B cell (primary cell): ENCODE measurements at regions not wholly inside any gene's neighbourhood (a gene's known extent, or its start where the extent isn't known, plus 50 kb on each side); places are given as distances from the start of the nearest gene placed in this dataset.

Experiments
- ATAC-seq: fragments of 200-7000 bp; cut with Tn5 transposase; one replicate; pipeline ENCODE4 v1.10.0; 2021; ENCODE audit warnings: low read depth, mild to moderate bottlenecking, moderate number of reproducible peaks, moderate library complexity
- CTCF ChIA-PET: fragments of 350-600 bp; sonication (Branson Sonifier 250); formaldehyde crosslinking; loops from one replicate; lab custom pipeline; 2021; ENCODE audit warnings: antibody characterized with exemption, inconsistent platforms; lab: Charles Lee
- POLR2A ChIA-PET: fragments of 350-600 bp; sonication (Branson Sonifier 250); formaldehyde crosslinking; loops from one replicate; lab custom pipeline; 2021; ENCODE audit warnings: antibody characterized with exemption; lab: Charles Lee
- DNase-seq: peaks from one replicate; pipeline ENCODE4 v3.0.0; 2013
- H2AFZ ChIP-seq: 2 replicates; pipeline ENCODE4 v1.6.1; 2012; ENCODE audit warnings: mild to moderate bottlenecking, low read depth, low read length; ENCODE audit not compliant: insufficient read depth, poor library complexity, severe bottlenecking
- H3K27ac ChIP-seq, 2 donors: 1 replicate in 1 of 2; 2 replicates in 1 of 2; pipeline ENCODE4 v1.5.1; 2012 to 2013; ENCODE audit warnings: low read length in 2 of 2, mild to moderate bottlenecking in 2 of 2, moderate library complexity in 1 of 2
- H3K27me3 ChIP-seq, 4 experiments: fragments of 200-600 bp in 1 of 4; sonication (generic) in 1 of 4; replicated peaks in 1 of 4; 1 replicate in 2 of 4; 2 replicates in 2 of 4; pipeline versions ENCODE4 v1.6.1 to v1.7.0; 2013 to 2016; ENCODE audit warnings: low read length in 3 of 4, mild to moderate bottlenecking in 2 of 4, mixed read lengths in 1 of 4, moderate library complexity in 1 of 4; ENCODE audit not compliant: insufficient read depth in 4 of 4, control insufficient read depth in 3 of 4; ENCODE audit errors: control extremely low read depth in 1 of 4
- H3K36me3 ChIP-seq, 2 experiments: replicated peaks in 1 of 2; 1 replicate in 1 of 2; 2 replicates in 1 of 2; pipeline versions ENCODE4 v1.6.1 to v1.7.1; 2013; ENCODE audit warnings: low read length in 1 of 2; ENCODE audit not compliant: insufficient read depth in 2 of 2, control insufficient read depth in 1 of 2; ENCODE audit errors: control extremely low read depth in 1 of 2, extremely low read depth in 1 of 2
- H3K4me1 ChIP-seq, 2 donors: fragments of 200-600 bp in 1 of 2; sonication (generic) in 1 of 2; 1 replicate in 1 of 2; 2 replicates in 1 of 2; pipeline versions ENCODE4 v1.5.1 to v1.6.1; 2013 to 2017; ENCODE audit warnings: low read length in 2 of 2; ENCODE audit not compliant: control insufficient read depth in 2 of 2, insufficient read depth in 2 of 2
- H3K4me2 ChIP-seq: replicated peaks from 2 replicates; pipeline ENCODE3; 2012; ENCODE audit warnings: mild to moderate bottlenecking, low read depth, low read length; ENCODE audit not compliant: poor library complexity, severe bottlenecking
- H3K4me3 ChIP-seq, 5 experiments: fragments of 200-600 bp in 1 of 5; sonication (generic) in 1 of 5; 1 replicate in 3 of 5; 2 replicates in 2 of 5; pipeline versions ENCODE4 v1.5.1 to v1.7.0; 2011 to 2016; ENCODE audit warnings: low read length in 4 of 5, mild to moderate bottlenecking in 4 of 5, low read depth in 2 of 5, control low read depth in 1 of 5, moderate library complexity in 1 of 5; ENCODE audit not compliant: insufficient read depth in 1 of 5; ENCODE audit errors: control extremely low read depth in 1 of 5, extremely low read depth in 1 of 5
- H3K79me2 ChIP-seq: fragments of 200-600 bp; sonication (generic); one replicate; pipeline ENCODE4 v1.6.0; 2016; ENCODE audit warnings: low read length; ENCODE audit not compliant: control insufficient read depth, insufficient read depth
- H3K9ac ChIP-seq: fragments of 200-600 bp; sonication (generic); 2 replicates; pipeline ENCODE4 v1.6.1; 2017; ENCODE audit warnings: mild to moderate bottlenecking, low read length, moderate library complexity
- H3K9me3 ChIP-seq, 3 donors: one replicate each; pipeline versions ENCODE4 v1.6.1 to v1.7.1; 2013; ENCODE audit warnings: low read length in 2 of 3; ENCODE audit not compliant: control insufficient read depth in 2 of 3, insufficient read depth in 1 of 3; ENCODE audit errors: control extremely low read depth in 1 of 3
- H4K20me1 ChIP-seq: 2 replicates; pipeline ENCODE4 v1.6.0; 2012; ENCODE audit warnings: mild to moderate bottlenecking, low read length; ENCODE audit not compliant: insufficient read depth, control insufficient read depth, poor library complexity, severe bottlenecking
- H3K27ac Mint-ChIP-seq: one replicate; pipeline ENCODE4 v1.8.0; 2021; ENCODE audit warnings: mixed read lengths
- H3K27me3 Mint-ChIP-seq: one replicate; pipeline ENCODE4 v1.8.0; 2021; ENCODE audit warnings: mixed read lengths
- H3K4me1 Mint-ChIP-seq: one replicate; pipeline ENCODE4 v1.8.0; 2021; ENCODE audit warnings: mixed read lengths
- H3K4me3 Mint-ChIP-seq: one replicate; pipeline ENCODE4 v1.8.0; 2021; ENCODE audit warnings: mixed read lengths
- H3K9me3 Mint-ChIP-seq: one replicate; pipeline ENCODE4 v1.8.0; 2022; ENCODE audit warnings: mixed read lengths; ENCODE audit not compliant: insufficient read depth
- EZH2 ChIP-seq: IDR thresholded peaks from 2 replicates; pipeline ENCODE4 v1.6.1; 2012; ENCODE audit warnings: borderline replicate concordance, low read depth, mild to moderate bottlenecking, moderate library complexity, low read length; ENCODE audit not compliant: insufficient read depth, poor library complexity, severe bottlenecking
- WGBS: methylation state at CpG from one replicate; pipeline ENCODE4 v1.1.5; 2013; ENCODE audit warnings: missing lambda C conversion rate; ENCODE audit not compliant: insufficient coverage; 5-methylcytosine and 5-hydroxymethylcytosine counted together
- intact Hi-C: fragments of 100-400 bp; cut with micrococcal nuclease; formaldehyde crosslinking; loops from one replicate; pipeline ENCODE4 v1.10.0; 2022
- TF ChIP-seq, protein P1 (sequence below): fragments of 200-600 bp; IDR thresholded peaks from one replicate; pipeline ENCODE4 v1.8.0; 2022; ENCODE audit warnings: antibody characterized with exemption, mild to moderate bottlenecking

DNA sequence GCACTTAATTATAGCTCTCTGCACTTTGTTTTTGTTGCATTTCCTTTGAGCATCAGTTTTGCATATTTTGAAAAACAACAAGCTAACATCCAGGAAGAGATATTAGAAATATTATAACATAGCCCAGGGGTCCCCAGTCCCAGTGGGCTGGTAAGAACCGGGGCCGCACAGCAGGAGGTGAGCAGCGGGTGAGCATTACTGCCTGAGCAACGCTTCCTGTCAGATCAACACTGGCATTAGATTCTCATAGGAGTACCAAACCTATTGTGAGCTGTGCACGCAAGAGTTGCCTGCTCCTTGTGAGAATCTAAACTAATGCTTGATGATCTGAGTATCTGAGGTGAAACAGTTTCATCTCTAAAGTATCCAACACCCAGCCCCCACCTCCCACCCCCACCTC lies 675.9 kb upstream of the ZNF608 start:
- ATAC-seq (no peak), DNase-seq (no peak)
- H3K4me1 ChIP-seq, result no peaks in the 10 kb centered on the region
- POLR2A ChIA-PET, result no interaction called here
- no peak overlapping the region for H3K4me3 Mint-ChIP-seq
- no peak overlapping the region for H3K27ac Mint-ChIP-seq
- no peaks in the 10 kb centered on the region for H3K79me2 ChIP-seq
- no peak for TF ChIP-seq EZH2
- TF ChIP-seq, protein P1, sequence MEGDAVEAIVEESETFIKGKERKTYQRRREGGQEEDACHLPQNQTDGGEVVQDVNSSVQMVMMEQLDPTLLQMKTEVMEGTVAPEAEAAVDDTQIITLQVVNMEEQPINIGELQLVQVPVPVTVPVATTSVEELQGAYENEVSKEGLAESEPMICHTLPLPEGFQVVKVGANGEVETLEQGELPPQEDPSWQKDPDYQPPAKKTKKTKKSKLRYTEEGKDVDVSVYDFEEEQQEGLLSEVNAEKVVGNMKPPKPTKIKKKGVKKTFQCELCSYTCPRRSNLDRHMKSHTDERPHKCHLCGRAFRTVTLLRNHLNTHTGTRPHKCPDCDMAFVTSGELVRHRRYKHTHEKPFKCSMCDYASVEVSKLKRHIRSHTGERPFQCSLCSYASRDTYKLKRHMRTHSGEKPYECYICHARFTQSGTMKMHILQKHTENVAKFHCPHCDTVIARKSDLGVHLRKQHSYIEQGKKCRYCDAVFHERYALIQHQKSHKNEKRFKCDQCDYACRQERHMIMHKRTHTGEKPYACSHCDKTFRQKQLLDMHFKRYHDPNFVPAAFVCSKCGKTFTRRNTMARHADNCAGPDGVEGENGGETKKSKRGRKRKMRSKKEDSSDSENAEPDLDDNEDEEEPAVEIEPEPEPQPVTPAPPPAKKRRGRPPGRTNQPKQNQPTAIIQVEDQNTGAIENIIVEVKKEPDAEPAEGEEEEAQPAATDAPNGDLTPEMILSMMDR, result no peak
- H3K36me3 ChIP-seq, result no peaks in the 10 kb centered on the region
- H3K9ac ChIP-seq, result no peak overlapping the region
- no peak overlapping the region for H3K4me3 ChIP-seq
- H3K27me3 ChIP-seq, result no peaks in the 10 kb centered on the region
- WGBS, result 89% methylated on average over 3 of the region's 5 CpGs
- intact Hi-C loops, result no loop called here
- H3K4me1 Mint-ChIP-seq, result no peaks in the 10 kb centered on the region
- no peaks in the 10 kb centered on the region for H3K27me3 Mint-ChIP-seq
- CTCF ChIA-PET, result interaction anchor here (0.8 kb wide), 1 partner anchor 585 kb away, joined by 3 read pairs; no protein-coding TSS in a partner anchor
- H3K4me2 ChIP-seq, result no peak overlapping the region
- no peaks in the 10 kb centered on the region for H3K9me3 Mint-ChIP-seq
- no peaks in the 10 kb centered on the region for H3K9me3 ChIP-seq
- H4K20me1 ChIP-seq, result no peaks in the 10 kb centered on the region
- no peak overlapping the region for H2AFZ ChIP-seq
- no peak overlapping the region for H3K27ac ChIP-seq

DNA sequence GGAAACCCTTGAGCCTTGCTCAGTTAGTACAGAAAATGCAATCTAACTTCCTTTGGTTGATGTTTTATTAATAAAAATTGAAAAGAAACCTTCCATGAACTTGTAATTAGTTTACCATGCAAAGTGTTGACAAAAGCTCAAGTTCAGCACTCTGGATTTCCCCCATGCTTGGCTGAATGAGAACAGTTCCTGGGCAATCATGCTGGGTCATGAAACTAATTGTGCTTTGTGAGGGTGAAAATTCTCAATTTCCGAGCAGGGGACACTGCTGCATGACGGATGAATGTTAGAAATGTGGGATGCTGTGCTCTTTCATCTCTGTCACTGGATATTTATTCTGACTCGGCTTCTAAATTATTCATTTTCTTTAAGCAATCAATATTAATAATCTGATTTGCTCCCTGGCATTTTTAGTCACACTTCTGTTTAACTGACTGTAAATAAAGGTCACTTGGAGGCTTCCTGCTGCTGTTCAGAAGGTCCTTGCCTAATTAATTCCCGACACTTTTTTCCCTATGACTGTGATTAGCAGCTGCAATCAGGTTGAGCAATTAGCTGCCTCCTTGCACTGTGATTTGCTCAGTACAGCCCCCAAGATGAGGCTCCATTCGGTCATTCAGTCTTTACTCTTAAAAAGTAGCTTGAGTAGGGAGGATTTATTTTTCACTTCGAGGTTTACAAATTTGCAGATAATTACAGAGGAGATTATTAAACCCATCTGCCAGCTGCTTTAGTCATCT lies 678.1 kb upstream of the ZNF608 start:
- Histone ChIP-seq H3K4me1 (no peaks in the 10 kb centered on the region), H3K79me2 (no peaks in the 10 kb centered on the region), H3K4me3 (no peak overlapping the region), H3K9me3 (no peaks in the 10 kb centered on the region), H3K9ac (no peak overlapping the region), H3K4me2 (no peak overlapping the region), H2AFZ (no peak overlapping the region), H3K36me3 (no peaks in the 10 kb centered on the region), H4K20me1 (no peaks in the 10 kb centered on the region), H3K27ac (no peak overlapping the region), H3K27me3 (no peaks in the 10 kb centered on the region)
- Mint-ChIP-seq H3K27ac (no peak overlapping the region), H3K9me3 (no peaks in the 10 kb centered on the region), H3K4me3 (no peak overlapping the region), H3K27me3 (no peaks in the 10 kb centered on the region), H3K4me1 (no peaks in the 10 kb centered on the region)
- WGBS, result 100% methylated on average over 1 of the region's 6 CpGs
- DNase-seq (no peak), ATAC-seq (no peak)
- ChIA-PET POLR2A (no interaction called here), CTCF (no interaction called here)
- intact Hi-C loops, result no loop called here
- TF ChIP-seq EZH2, result no peak
- TF ChIP-seq, protein P1, result no peak
